ENCODE measurements at regions not wholly inside any gene's neighbourhood (a gene's known extent, or its start where the extent isn't known, plus 50 kb on each side); places are given as distances from the start of the nearest gene placed in this dataset.

DNA sequence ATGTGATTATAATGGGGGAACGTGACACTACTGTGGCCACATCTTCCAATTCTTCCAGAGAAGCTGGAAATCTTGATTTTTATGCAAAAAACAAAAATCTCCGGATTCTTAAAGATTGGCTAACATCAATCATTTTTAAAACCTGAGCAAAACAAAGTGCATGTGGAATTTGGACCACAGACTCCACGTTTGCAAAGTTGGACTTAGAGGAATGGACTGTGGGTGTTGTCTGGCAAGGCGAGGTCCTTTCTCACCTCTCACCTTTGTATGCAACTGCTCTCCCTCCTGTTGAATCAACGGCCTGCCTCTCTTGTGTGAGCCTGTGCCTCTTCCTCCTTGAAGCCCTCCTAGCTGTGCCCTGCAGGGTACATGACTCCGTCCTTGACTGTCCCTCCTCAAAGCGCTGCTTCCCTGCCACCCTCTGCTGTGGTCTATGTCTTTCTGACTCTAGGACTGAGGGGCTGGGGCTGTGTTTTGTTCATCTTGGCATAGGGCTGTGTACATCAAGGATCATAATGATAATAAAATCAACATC is 122.4 kb downstream of the PHETA1 start:
- intact Hi-C loops (cut with micrococcal nuclease), result no loop called here

More for the DNA sequence above, 122.4 kb downstream of the PHETA1 start:
- H2AFZ ChIP-seq (ENCODE audit: insufficient read depth, low read depth, low read length, poor library complexity, severe bottlenecking), result no peak overlapping the region
- H3K4me1 Mint-ChIP-seq, result no peaks in the 10 kb centered on the region
- H3K9me3 Mint-ChIP-seq (ENCODE audit: insufficient read depth), result peaks cover 2% of the 10 kb centered on the region
- H4K20me1 ChIP-seq (ENCODE audit: control insufficient read depth, insufficient read depth, low read length, poor library complexity, severe bottlenecking), result no peaks in the 10 kb centered on the region
- DNase-seq (no peak), ATAC-seq (ENCODE audit: low read depth) (no peak)
- TF ChIP-seq EZH2 (IDR thresholded peaks at IDR 0.05; ENCODE audit: borderline replicate concordance, insufficient read depth, low read depth, low read length, poor library complexity, severe bottlenecking) (no peak), CTCF (IDR thresholded peaks at IDR 0.05) (no peak)
- H3K4me2 ChIP-seq (replicated peaks; ENCODE audit: low read depth, low read length, poor library complexity, severe bottlenecking), result no peak overlapping the region
- no peaks in the 10 kb centered on the region for H3K4me1 ChIP-seq (ENCODE audit: control insufficient read depth in 2 of 2, insufficient read depth in 2 of 2, low read length in 2 of 2)
- H3K27ac Mint-ChIP-seq, result no peak overlapping the region
- no peaks in the 10 kb centered on the region for H3K79me2 ChIP-seq (ENCODE audit: control insufficient read depth, insufficient read depth, low read length)
- H3K9ac ChIP-seq (ENCODE audit: low read length), result no peak overlapping the region
- H3K9me3 ChIP-seq (ENCODE audit: control extremely low read depth in 1 of 3, control insufficient read depth in 2 of 3, insufficient read depth in 1 of 3, low read length in 2 of 3), result peaks cover 0 to 16% (median 5%) of the 10 kb centered on the region in 3 donors
- no peak overlapping the region for H3K27ac ChIP-seq (ENCODE audit: low read length in 2 of 2)
- H3K27me3 Mint-ChIP-seq, result peaks cover 14% of the 10 kb centered on the region
- no peaks in the 10 kb centered on the region for H3K36me3 ChIP-seq (replicated peaks in 1 of 2; ENCODE audit: control extremely low read depth in 1 of 2, control insufficient read depth in 1 of 2, extremely low read depth in 1 of 2, insufficient read depth in 2 of 2, low read length in 1 of 2)
- POLR2A ChIA-PET, result no interaction called here
- CTCF ChIA-PET, result no interaction called here
- H3K4me3 ChIP-seq (ENCODE audit: control extremely low read depth in 1 of 5, extremely low read depth in 1 of 5, insufficient read depth in 1 of 5, low read depth in 2 of 5, low read length in 4 of 5), result no peak overlapping the region
- H3K4me3 Mint-ChIP-seq, result no peak overlapping the region
- H3K27me3 ChIP-seq (replicated peaks in 1 of 4; ENCODE audit: control extremely low read depth in 1 of 4, control insufficient read depth in 3 of 4, insufficient read depth in 4 of 4, low read length in 3 of 4), result peaks cover 0 to 5% (median 0%) of the 10 kb centered on the region in 4 experiments
- 94% methylated on average over 3 of the region's 7 CpGs for WGBS (ENCODE audit: insufficient coverage)
